ENCODE measurements at regions not wholly inside any gene's neighbourhood (a gene's known extent, or its start where the extent isn't known, plus 50 kb on each side); places are given as distances from the start of the nearest gene placed in this dataset.

- TF ChIP-seq ARID4B (CRISPR knock-in tag; IDR thresholded peaks at IDR 0.05; ENCODE audit: borderline replicate concordance) (no peak), RELA (CRISPR knock-in tag; IDR thresholded peaks at IDR 0.05; ENCODE audit: borderline replicate concordance) (no peak), ZBTB43 (CRISPR knock-in tag; IDR thresholded peaks at IDR 0.05) (no peak), TCF7 (CRISPR knock-in tag; IDR thresholded peaks at IDR 0.05; ENCODE audit: low read depth) (no peak)
These were observed 94.7 kb upstream of the SDK2 start (continued) for GRCh38 chr17:73738751-73739575.

- Mint-ChIP-seq H3K9me3 (peaks cover 5% of the 10 kb centered on the region), H3K4me3 (no peak overlapping the region), H3K4me1 (peaks cover 35% of the 10 kb centered on the region), H3K36me3 (peaks cover 3% of the 10 kb centered on the region; the same call in 1 of the 2 replicates), H3K27ac (no peak overlapping the region), H3K27me3 (ENCODE audit: low read depth) (peaks cover 15% of the 10 kb centered on the region)
- ChIA-PET CTCF (no interaction called here), POLR2A (no interaction called here)
- ATAC-seq (no peak), DNase-seq (ENCODE audit: low spot score) (no peak)
- no peak for TF ChIP-seq E2F5 (CRISPR knock-in tag; IDR thresholded peaks at IDR 0.05)
- TF ChIP-seq FOXK1 (CRISPR knock-in tag; IDR thresholded peaks at IDR 0.05) = no peak
- no peak for TF ChIP-seq ZMAT4 (CRISPR knock-in tag; IDR thresholded peaks at IDR 0.05)
- no peak for TF ChIP-seq ZNF219 (CRISPR knock-in tag; IDR thresholded peaks at IDR 0.05; ENCODE audit: borderline replicate concordance)
- TF ChIP-seq JUN (CRISPR knock-in tag; IDR thresholded peaks at IDR 0.05) = no peak
- no peak for TF ChIP-seq GABPB1 (CRISPR knock-in tag; IDR thresholded peaks at IDR 0.05)
- TF ChIP-seq TEAD1 (CRISPR knock-in tag; IDR thresholded peaks at IDR 0.05) = no peak
- TF ChIP-seq MLX (CRISPR knock-in tag; IDR thresholded peaks at IDR 0.05) = no peak
- TF ChIP-seq USF1 (CRISPR knock-in tag; IDR thresholded peaks at IDR 0.05) = no peak
- no peak for TF ChIP-seq IRF1 (CRISPR knock-in tag; IDR thresholded peaks at IDR 0.05)
- no peak for TF ChIP-seq ETV6 (CRISPR knock-in tag; IDR thresholded peaks at IDR 0.05)
- no peak for TF ChIP-seq ATF3 (CRISPR knock-in tag; conservative IDR thresholded peaks at IDR 0.05)
- no peak for TF ChIP-seq JAZF1 (CRISPR knock-in tag; IDR thresholded peaks at IDR 0.05)
- no peak for TF ChIP-seq GRHL2 (CRISPR knock-in tag; IDR thresholded peaks at IDR 0.05; ENCODE audit: insufficient replicate concordance, severe bottlenecking)
- TF ChIP-seq CBFB (CRISPR knock-in tag; IDR thresholded peaks at IDR 0.05; ENCODE audit: low read depth) = no peak
- TF ChIP-seq ELF4 (CRISPR knock-in tag; IDR thresholded peaks at IDR 0.05; ENCODE audit: low read depth) = no peak
- no peak for TF ChIP-seq ZNF396 (CRISPR knock-in tag; IDR thresholded peaks at IDR 0.05; ENCODE audit: borderline replicate concordance)
- TF ChIP-seq KAT7 (CRISPR knock-in tag; IDR thresholded peaks at IDR 0.05; ENCODE audit: borderline replicate concordance) = no peak
These were observed 96.1 kb upstream of the SDK2 start for GRCh38 chr17:73740370-73740769.
